ENCODE measurements at regions not wholly inside any gene's neighbourhood (a gene's known extent, or its start where the extent isn't known, plus 50 kb on each side); places are given as distances from the start of the nearest gene placed in this dataset.

- Mint-ChIP-seq H3K4me3 (no peak overlapping the region), H3K9me3 (peaks cover 4% of the 10 kb centered on the region), H3K27ac (ENCODE audit: unreplicated experiment) (no peak overlapping the region), H3K4me1 (no peaks in the 10 kb centered on the region), H3K27me3 (ENCODE audit: low read depth) (no peaks in the 10 kb centered on the region), H3K36me3 (ENCODE audit: low read depth) (no peaks in the 10 kb centered on the region)
- no peak for TF ChIP-seq CTCF (conservative IDR thresholded peaks at IDR 0.05)
- no peak for DNase-seq (ENCODE audit: low read depth, low spot score)
Measured at GRCh38 chr4:19128176-19128575, 1106.6 kb upstream of the LCORL start.

GRCh38 chr4:19126903-19127302 lies 1105.3 kb upstream of the LCORL start:
- Mint-ChIP-seq H3K27ac (ENCODE audit: unreplicated experiment) (no peak overlapping the region), H3K36me3 (ENCODE audit: low read depth) (no peaks in the 10 kb centered on the region), H3K27me3 (ENCODE audit: low read depth) (no peaks in the 10 kb centered on the region), H3K4me1 (no peaks in the 10 kb centered on the region), H3K9me3 (peaks cover 4% of the 10 kb centered on the region), H3K4me3 (no peak overlapping the region)
- TF ChIP-seq CTCF (conservative IDR thresholded peaks at IDR 0.05): no peak
- DNase-seq (ENCODE audit: low read depth, low spot score): no peak

GRCh38 chr4:19123681-19124080 lies 1102.1 kb upstream of the LCORL start:
- Mint-ChIP-seq H3K4me3 (no peak overlapping the region), H3K9me3 (peaks cover 7% of the 10 kb centered on the region), H3K27me3 (ENCODE audit: low read depth) (no peaks in the 10 kb centered on the region), H3K4me1 (no peaks in the 10 kb centered on the region), H3K27ac (ENCODE audit: unreplicated experiment) (no peak overlapping the region), H3K36me3 (ENCODE audit: low read depth) (no peaks in the 10 kb centered on the region)
- no peak for DNase-seq (ENCODE audit: low read depth, low spot score)
- no peak for TF ChIP-seq CTCF (conservative IDR thresholded peaks at IDR 0.05)

- DNase-seq (ENCODE audit: low read depth, low spot score): no peak
- H3K4me3 Mint-ChIP-seq: no peak overlapping the region
- H3K27ac Mint-ChIP-seq (ENCODE audit: unreplicated experiment): no peak overlapping the region
- no peaks in the 10 kb centered on the region for H3K27me3 Mint-ChIP-seq (ENCODE audit: low read depth)
- no peak for TF ChIP-seq CTCF (conservative IDR thresholded peaks at IDR 0.05)
- no peaks in the 10 kb centered on the region for H3K4me1 Mint-ChIP-seq
- H3K36me3 Mint-ChIP-seq (ENCODE audit: low read depth): no peaks in the 10 kb centered on the region
- H3K9me3 Mint-ChIP-seq: peaks cover 6% of the 10 kb centered on the region
Measured at GRCh38 chr4:19119904-19120560, 1098.5 kb upstream of the LCORL start.

GRCh38 chr4:19117022-19117421 lies 1095.5 kb upstream of the LCORL start:
- no peak for TF ChIP-seq CTCF (conservative IDR thresholded peaks at IDR 0.05)
- no peaks in the 10 kb centered on the region for H3K4me1 Mint-ChIP-seq
- no peaks in the 10 kb centered on the region for H3K27me3 Mint-ChIP-seq (ENCODE audit: low read depth)

More at GRCh38 chr4:19117022-19117421, 1095.5 kb upstream of the LCORL start:
- Mint-ChIP-seq H3K9me3 (peaks cover 6% of the 10 kb centered on the region), H3K4me3 (no peak overlapping the region), H3K36me3 (ENCODE audit: low read depth) (no peaks in the 10 kb centered on the region), H3K27ac (ENCODE audit: unreplicated experiment) (no peak overlapping the region)
- DNase-seq (ENCODE audit: low read depth, low spot score): no peak
